AG08396 (cell line): ENCODE measurements at regions not wholly inside any gene's neighbourhood (a gene's known extent, or its start where the extent isn't known, plus 50 kb on each side); places are given as distances from the start of the nearest gene placed in this dataset.
"Not testable (repeated sequence)": the region's sequence is repeated elsewhere in the genome, so short reads cannot be mapped to it uniquely, and the experiment has no call there.

ENCODE experiments used
- DNase-seq: peaks from one replicate; pipeline ENCODE4 v3.0.0; 2012; ENCODE audit warnings: low spot score, mixed read lengths

DNA sequence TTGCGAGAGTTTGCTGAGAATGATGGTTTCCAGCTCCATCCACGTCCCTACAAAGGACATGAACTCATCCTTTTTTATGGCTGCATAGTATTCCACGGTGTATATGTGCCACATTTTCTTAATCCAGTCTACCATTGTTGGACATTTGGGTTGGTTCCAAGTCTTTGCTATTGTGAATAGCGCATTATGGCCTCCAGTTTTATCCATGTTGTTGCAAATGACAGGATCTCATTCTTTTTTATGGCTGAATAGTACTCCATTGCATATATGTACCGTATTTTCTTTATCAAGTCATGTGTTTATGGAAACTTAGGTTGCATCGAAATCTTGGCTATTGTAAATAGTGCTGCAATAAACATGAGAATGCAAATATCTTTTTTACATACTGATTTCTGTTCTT lies 266.1 kb upstream of the STXBP6 start:
- not testable (repeated sequence) for DNase-seq

DNA sequence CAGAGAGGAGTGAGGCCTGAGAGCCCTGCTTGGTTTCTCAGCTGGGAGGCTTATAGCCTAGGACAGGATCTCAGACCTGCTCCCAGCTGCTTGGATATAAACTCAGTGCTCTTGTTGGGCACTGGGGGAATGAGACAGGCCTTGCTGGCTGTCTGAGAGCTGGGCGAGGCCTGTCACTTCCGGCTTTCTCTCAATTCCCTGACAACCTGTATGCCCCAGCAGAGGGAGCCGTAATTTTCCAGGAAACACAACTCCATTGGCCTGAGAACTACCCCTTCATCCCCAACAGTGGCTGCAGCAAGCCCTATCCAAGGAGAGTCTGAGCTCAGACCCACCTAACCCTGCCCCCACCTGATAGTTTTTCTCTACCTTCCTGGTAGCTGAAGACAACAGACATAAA lies 258.3 kb upstream of the STXBP6 start:
- DNase-seq: no peak

DNA sequence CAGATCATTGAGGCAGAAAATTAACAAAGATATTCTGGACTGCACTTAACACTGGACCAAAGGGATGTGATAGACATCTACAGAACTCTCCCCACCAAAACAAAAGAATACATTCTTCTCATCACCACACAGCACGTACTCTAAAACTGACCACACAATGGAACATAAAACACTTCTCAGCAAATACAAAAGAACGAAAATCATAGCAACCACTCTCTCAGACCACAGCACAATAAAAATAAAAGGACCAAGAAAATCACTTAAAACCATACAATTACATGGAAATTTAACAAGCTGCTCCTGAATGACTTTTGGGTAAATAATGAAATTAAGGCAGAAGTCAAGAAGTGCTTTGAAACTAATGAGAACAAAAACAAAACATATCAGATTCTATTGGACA lies 254.0 kb upstream of the STXBP6 start:
- DNase-seq: no peak

DNA sequence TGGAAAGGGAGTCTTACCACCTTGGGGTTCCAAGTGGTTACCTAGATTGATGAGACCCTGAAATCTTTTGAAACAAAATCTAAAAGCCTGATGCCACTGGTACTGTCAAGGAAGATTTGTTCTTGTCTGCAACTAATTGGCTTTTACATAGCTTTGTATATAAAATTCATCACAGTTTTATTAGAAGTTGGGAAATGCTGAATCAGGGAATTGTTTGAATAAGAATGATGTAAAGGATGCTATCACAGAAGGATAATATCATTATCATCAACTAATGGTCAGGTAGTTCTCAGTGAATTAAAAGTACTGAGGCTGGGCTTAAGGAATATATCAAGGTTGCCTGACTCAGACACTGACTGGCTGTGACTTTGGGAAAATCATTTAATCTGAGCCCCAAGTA lies 248.3 kb upstream of the STXBP6 start:
- DNase-seq: no peak

DNA sequence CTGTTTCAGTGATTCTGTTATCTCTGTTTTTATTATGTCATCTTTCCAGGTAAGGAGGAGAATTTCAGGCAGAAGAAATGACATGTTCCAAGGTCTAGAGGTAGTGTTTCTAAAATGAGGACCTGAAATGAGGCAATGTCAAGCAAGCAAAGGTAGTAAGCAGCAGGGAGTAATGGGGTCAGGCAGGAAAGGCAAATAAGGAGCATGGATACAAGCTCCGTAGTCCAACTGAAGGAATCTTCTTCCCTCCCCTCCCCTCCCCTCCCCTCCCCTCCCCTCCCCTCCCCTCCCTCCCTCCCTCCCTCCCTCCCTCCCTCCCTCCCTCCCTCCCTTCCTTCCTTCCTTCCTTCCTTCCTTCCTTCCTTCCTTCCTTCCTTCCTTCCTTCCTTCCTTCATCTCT lies 240.2 kb upstream of the STXBP6 start:
- DNase-seq: not testable (repeated sequence)

DNA sequence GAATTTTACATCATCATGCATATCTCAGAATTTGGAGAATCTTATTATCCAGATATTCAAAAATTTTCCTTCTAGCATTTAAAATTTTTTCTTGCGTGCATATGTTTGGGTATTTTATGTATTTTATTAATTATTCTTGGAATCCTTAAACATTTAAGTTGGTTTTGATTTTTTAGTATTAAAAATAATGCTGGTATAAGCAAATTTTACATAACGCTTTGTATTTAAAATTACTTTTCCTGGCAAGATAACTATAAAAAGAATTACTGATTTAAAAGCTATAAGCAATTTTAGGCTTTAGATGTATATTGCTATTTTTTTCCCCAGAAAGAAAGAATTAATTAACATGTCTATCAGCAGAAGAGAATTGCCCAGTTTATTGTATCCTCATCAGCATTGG lies 224.6 kb upstream of the STXBP6 start:
- DNase-seq: no peak

DNA sequence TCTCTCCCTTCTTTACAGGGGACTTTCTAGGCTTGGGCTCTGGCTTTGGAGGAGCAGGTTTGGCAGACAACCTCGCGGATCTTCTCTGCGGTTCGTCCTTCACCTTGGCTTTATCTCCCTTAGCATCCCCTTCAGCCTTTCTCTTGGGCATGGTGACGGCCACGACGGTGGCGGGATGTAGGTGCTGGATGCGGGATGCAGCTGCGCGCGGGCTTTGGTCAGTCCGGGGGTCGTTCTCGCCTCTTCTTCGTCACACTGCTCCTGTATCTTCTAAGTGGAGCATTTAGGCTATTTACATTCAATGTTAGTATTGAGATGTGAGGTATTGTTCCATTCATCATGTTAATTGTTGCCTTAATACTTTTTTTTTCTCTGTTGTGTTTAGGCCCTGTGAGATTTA lies 217.2 kb upstream of the STXBP6 start:
- no peak for DNase-seq

DNA sequence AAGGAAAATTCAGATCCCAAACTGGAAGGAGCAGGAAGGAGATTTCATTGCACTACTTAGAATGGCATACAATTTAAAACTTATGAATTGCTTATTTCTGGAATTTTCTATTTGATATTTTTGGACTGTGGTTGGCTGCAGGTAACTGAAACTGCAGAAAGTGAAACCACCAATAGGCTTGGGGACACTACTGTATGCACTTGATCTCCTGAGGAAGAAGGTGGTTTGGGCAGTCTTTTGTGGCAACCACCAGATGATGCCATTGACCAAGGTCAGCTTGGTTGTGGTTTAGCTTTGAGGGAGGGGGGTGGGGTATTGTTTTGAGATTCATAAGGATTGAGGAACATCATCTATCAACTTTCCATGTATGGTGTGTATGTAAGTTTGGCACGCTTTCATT lies 209.5 kb upstream of the STXBP6 start:
- DNase-seq: no peak

DNA sequence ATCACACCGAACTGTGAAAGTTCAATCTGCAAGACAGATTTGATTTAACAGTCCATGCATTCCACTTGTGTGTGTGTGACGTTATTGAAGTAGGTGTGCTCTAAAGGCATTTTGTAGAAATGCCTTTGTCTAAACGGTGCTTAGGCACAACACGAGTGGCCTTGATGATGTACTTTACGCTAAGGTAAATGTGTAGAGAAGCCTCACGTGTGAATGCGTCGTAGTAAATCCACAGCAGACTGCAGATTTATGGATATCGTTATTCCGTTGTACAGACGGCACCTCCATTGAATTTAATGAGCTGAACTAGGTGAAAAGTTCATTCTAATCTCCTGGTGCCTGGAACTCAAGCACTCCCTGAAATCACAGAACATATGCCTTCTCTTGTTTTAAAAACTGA lies 202.8 kb upstream of the STXBP6 start:
- DNase-seq: no peak

DNA sequence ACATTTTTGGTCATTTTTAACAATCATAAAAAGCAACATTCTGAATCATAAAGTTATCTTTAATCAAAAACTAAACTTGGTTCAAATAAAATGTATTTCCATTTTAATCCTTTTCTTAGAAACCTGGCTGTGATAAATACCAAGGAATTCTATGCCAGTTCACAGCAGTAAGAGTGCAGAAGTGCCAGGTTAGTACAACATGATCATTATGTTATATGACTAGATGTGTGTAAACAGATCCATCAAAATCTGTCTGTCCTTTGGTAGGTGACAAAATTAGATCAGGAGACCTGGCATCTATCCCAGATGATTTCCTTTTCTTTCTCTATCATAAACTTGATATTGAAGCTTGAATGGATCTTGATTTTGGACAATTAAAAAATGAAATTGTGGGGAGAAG lies 200.6 kb upstream of the STXBP6 start:
- no peak for DNase-seq

DNA sequence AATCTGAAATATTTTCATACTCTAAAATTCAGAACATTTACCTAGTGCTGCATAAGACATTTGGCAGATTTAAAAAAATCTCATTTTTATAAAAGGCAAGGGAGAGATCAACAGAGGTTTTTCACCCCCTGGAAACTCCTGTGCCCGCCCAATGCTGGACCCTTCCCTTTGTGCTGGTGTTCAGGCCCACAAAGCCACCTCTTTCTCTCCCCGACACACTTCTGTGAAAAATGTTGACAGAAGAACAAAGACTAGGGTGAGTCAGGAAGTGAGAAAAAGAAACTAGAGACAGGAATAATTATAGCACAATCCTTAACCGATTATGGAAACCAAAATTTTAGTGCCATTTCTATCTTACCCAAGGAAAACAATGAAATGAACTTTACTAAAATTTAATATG lies 197.7 kb upstream of the STXBP6 start:
- DNase-seq: no peak

DNA sequence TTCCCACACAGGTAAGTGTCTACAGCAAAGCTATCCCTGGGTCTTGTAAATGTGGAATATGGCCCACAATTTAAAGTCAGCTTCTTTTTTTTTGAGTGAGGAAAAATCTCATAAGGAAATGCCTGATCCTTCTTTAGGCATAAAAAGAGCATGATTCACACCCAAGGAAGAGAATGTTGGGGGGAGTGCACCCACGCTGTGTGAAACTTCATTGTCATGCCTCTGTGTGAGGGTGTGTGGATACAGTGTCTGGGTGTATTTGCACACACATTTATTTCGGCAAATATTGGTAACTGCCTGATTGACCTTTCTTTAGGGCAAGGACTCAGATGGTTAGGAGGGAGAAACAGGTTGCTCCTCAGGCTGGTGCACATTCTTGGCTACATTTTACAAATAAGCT lies 196.8 kb upstream of the STXBP6 start:
- DNase-seq: no peak

DNA sequence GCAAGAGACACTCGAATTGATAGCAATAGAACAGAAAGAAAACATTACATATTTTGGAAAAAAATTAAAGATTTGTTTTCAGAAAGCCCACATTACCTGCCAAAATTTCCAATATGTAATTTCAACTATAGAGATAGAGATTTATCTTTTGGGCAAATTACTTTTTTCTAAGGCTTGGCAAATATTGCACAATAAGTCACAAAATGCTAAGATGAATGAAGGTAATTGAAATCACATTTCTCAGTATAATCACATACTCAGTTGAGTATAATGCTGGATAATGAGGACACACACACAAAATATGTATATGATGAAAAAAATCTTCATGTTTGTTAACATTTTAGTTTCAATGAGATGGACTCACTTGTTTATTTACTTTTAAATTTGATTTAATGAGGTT lies 189.2 kb upstream of the STXBP6 start:
- DNase-seq: no peak

DNA sequence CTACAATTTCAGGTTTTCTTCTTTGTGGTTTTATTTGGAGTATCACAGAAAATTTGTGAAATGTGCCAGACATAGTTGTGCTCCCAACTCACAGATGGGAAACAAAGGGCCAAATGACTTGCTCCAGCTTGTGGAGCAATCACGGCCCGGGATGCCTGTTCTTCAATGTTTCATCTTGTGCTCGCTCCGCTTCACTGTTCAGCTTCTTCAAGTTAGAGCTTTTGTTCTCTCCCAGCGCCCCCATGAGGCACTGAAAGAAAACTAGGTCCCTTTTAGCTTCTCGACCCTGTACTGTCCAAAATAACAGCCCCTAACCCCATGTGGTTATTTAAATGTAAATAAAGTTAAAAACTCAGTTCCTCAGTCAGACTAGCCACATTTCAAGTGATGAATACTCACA lies 187.9 kb upstream of the STXBP6 start:
- no peak for DNase-seq

DNA sequence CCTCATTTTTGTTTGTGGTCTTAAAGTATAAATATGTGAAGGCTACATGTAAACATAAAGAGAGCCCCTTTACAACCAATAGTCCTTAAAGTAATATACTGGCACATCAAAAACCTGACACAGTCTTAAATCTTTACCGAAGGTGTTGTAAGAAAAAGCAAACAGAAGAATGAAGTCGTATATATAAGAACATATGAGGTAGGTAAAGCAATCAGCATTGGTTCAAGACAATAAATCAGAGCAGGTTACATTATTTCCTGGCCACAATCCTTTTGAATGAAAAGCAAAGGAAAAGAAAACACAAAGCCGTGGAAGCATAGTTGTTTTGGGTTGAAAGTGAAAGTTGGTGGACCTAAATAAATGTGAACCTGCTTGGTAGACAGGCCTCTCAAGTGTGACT lies 183.7 kb upstream of the STXBP6 start:
- DNase-seq: no peak

DNA sequence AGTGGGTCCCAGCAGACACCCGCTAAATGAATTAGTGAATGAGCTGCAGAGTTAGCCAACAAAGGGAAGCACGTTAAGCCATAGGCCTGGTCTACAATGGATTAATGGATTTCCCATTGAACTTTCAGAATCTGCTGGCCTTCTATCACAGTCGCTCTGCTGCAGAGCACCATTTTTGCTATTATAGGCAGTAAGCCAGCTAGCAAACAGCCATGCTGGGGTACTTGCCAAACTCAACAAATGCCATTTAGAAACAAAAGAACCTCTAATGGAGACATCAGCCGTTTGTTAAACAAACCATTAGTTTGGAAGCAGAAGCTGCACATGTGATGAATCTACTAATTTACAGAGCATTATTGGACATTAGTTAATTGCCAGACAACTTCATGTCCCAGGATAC lies 181.1 kb upstream of the STXBP6 start:
- DNase-seq: no peak

DNA sequence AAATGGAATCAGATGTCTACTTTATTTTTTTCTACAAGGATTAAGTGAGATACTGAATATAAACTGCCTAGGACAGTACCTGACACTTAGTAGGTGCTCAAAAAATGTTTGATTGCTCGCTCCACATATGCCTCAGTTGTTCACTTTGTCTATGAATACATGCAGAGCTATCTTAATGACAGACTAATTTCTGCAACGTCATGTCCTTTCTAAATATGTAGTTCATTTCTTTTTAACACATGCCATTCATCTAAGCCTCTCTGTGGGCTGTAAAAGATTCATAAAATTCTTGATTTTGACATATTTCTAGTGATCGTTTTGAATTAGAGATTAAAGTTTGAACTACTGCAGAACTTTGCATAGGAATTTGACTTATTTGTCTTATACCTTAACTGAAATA lies 176.3 kb upstream of the STXBP6 start:
- DNase-seq: no peak

DNA sequence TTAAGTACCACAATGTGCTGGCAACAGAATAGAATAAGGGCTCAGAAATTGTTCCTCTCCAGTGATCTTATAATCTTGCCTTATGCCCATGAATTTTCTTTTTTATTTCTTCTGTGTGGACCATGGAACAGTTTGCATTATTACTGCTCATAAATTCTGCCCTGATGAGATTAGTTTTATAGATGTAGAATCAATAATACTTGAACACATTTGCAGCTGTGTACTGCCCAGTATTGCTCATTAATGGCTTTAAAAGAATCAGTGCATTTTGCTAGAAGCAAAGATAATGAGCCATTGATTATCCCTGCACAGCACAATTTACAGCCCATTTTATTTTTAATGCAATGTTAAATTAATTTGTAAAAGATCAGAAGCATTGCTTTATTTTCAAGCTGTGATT lies 172.3 kb upstream of the STXBP6 start:
- no peak for DNase-seq

DNA sequence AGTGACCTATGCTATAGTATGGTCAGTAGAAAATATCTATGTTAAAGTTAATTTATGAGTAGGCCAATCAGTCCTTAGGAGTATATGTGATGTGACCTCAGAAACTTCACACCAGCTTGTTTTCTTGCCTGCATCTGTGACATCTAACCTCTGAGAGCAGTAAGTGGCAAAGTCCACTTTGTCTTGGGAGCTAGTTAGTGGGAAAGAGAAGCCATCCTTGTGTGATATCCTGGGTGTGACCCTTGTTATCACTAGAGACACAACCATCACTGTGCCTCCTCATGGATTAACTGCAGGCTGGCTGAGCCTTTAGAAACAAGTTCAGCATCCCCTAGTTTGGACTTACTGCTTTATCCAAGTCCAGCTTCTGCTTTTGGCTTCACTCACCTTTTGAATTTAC lies 170.6 kb upstream of the STXBP6 start:
- DNase-seq: no peak

DNA sequence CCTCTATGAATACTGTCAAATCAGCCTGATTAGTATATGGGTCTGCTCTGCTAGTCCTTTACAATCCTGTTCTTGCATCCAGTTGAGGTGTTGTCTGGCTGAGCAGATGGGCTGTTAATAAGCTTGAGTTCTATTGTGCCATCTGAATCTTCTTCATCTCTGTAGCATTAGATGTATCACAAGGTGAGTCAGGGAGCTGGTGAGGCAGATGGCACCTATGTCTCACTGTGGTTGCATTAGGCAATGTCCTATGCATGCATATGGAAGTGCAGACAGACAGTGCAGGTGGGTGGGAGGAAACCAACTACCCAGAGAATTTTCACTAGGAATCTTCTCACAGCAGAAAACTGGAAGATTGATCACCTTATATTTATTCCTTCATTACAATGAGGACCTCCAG lies 165.7 kb upstream of the STXBP6 start:
- DNase-seq: no peak

DNA sequence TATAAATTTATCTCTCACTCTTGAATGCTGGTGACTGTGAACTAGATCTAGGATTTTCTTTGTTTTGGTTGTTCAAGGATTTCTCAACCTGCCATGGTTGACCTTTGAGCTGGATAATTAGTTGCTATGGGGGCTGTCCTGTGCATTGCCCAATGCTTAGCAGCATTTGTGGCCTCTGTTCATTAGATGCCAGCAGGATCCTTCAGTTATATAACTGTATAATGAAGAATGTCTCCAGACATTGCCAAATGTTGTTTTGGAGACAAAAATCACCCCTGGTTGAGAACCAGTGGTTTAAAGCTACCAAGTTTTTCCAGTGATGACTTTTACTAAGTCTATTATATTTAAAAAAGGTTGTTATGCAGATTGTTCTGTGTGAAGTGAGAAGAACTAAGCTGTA lies 147.9 kb upstream of the STXBP6 start:
- DNase-seq: no peak

DNA sequence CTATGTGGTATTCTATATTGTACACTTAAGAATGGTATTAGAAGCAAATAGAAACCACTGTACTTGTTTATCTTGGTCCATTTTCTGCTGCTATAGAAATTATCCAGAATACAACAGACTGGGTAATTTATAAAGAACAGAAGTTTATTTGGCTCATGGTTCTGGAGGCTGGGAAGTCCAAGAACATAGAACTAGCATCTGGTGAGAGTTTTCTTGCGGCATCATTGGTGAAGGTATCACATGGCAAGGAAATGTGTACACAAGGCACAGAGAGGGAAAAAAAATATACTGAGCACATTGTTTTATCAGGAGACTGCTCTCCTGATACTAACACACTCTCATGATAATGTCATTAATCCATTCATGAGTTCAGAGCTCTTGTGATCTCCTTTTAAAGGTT lies 130.3 kb upstream of the STXBP6 start:
- no peak for DNase-seq

DNA sequence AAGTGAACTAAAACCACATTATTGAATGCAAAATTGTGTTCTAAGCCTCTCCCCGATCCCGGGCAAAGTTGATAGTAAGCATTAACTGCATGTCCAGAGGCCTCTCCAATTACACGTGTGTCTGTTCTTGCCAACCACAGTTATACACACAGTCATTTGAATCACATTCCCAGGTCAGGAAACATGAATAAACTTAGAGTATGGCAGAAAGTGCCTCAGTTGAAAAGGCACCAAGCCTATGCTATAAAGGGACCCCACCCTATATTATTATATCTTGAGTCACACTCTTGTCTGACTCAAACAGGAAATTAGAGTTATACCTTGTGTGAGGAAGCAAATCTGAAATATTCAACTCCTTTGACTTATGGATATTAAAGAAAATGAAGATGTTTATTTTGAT lies 128.3 kb upstream of the STXBP6 start:
- no peak for DNase-seq

DNA sequence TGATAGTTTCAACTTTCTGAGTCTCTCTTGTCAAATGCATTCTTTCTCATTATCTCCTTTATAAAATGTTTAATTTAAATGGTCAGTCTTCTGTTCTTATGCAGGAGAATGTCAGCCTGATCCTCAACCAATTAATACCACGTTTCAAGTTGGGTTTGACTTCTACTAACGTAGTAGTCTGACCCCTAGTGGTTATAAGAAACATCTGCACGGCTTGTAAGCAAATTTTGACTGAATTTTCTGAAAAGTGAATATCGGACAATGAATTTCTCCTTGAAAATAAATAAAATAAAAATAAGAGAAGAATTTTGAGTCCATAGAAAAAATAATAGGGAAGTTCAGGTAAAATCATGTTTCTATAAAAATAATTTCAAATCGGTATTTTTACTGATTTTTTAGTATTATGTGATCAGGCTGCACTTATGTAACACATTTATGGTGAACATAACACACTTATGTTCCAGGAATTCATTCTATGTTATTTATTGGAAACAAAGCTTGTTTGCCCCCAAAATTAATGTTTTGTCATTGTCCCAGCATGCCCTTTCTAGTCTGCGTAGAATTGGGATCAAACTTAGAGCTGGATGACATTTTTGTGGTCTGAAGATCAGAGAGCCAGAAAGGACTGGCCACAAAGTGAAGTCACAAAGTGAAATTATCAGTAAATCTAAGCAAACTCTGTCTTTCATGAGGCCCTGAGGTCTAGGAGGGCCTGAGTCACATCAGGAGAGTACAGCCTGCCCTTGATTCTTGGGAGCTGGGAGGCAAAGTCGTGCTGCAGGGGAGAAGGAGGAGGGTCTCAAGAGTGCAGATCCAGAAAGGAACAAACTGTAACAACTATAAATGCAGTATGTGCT lies 101.2 kb upstream of the STXBP6 start:
- peak; percentile 31 for DNase-seq

DNA sequence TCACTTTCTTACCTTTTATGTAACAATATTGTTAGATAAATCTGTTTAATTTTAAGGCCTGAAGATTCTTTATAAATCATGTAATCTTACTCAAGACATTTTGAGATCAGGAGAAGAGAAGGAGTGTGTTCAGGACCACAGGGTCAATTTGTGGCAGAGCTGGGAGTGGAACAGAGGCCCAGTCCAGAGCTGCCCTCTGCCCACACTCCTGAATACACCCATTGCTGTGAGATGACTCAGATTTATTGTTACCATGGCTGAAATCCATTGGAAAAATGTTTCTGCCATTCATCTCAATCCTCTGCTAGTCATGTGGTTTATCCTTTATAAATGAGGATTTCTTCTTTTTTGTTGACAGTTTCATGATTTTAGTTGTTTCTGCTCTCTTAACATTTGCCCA lies 100.5 kb upstream of the STXBP6 start:
- no peak for DNase-seq
